HEK293 (cell line): ENCODE measurements at regions not wholly inside any gene's neighbourhood (a gene's known extent, or its start where the extent isn't known, plus 50 kb on each side); places are given as distances from the start of the nearest gene placed in this dataset.

ENCODE experiments used
- CTCF ChIA-PET: fragments of 350-600 bp; formaldehyde crosslinking; extraction: SDS; loops from one replicate; lab custom pipeline; 2021; ENCODE audit warnings: antibody characterized with exemption; lab: Yijun Ruan, JAX
- POLR2A ChIA-PET: fragments of 300-600 bp; formaldehyde crosslinking; extraction: SDS; loops from one replicate; lab custom pipeline; 2020; ENCODE audit warnings: antibody characterized with exemption, inconsistent platforms; lab: Yijun Ruan, JAX
- H3K27ac ChIP-seq: fragments of 200-500 bp; sonication (Bioruptor generic); 2 replicates; pipeline ENCODE4 v1.5.1; 2014; ENCODE audit warnings: low read depth, low read length, control low read depth, inconsistent platforms; ENCODE audit errors: extremely low read depth
- H3K36me3 ChIP-seq, 2 experiments: fragments of 200-500 bp in 1 of 2; sonication (Bioruptor generic) in 1 of 2; 1 replicate in 1 of 2; 2 replicates in 1 of 2; pipeline ENCODE4 v1.5.1; 2014 to 2017; ENCODE audit warnings: inconsistent platforms in 2 of 2, low read length in 2 of 2; ENCODE audit not compliant: control insufficient read depth in 2 of 2, insufficient read depth in 1 of 2
- H3K4me1 ChIP-seq: fragments of 200-500 bp; sonication (Bioruptor generic); 2 replicates; pipeline ENCODE4 v1.5.1; 2014; ENCODE audit warnings: mild to moderate bottlenecking, low read length, inconsistent platforms; ENCODE audit not compliant: control insufficient read depth, insufficient read depth
- H3K4me3 ChIP-seq: 2 replicates; pipeline ENCODE4 v1.5.1; 2011; ENCODE audit warnings: low read depth, mild to moderate bottlenecking, control low read depth, low read length, moderate library complexity
- H3K9me3 ChIP-seq: fragments of 200-500 bp; sonication (Bioruptor generic); 2 replicates; pipeline ENCODE4 v1.5.1; 2014; ENCODE audit warnings: low read depth, low read length, inconsistent platforms; ENCODE audit not compliant: control insufficient read depth, insufficient read depth
- GLI2 ChIP-seq: fragments of 450-650 bp; formaldehyde crosslinking; IDR thresholded peaks from 2 replicates; pipeline ENCODE4; 2017; ENCODE audit warnings: missing biosample characterization, missing genetic modification characterization, low read depth, borderline replicate concordance
- OSR2 ChIP-seq: fragments of 450-650 bp; formaldehyde crosslinking; IDR thresholded peaks from 2 replicates; pipeline ENCODE4 v1.5.1; 2016; ENCODE audit warnings: missing biosample characterization, missing genetic modification characterization
- ZBTB8A ChIP-seq: fragments of 450-650 bp; formaldehyde crosslinking; IDR thresholded peaks from 2 replicates; pipeline ENCODE4 v1.5.1; 2016; ENCODE audit warnings: missing biosample characterization, missing genetic modification characterization
- ZFP3 ChIP-seq: fragments of 450-650 bp; formaldehyde crosslinking; IDR thresholded peaks from 2 replicates; pipeline ENCODE4 v1.5.1; 2016; ENCODE audit warnings: low read depth, missing biosample characterization, missing genetic modification characterization
- ZIC2 ChIP-seq: fragments of 450-650 bp; formaldehyde crosslinking; IDR thresholded peaks from 2 replicates; pipeline ENCODE4 v1.5.1; 2016; ENCODE audit warnings: missing biosample characterization, missing genetic modification characterization
- ZNF2 ChIP-seq: fragments of 450-650 bp; formaldehyde crosslinking; IDR thresholded peaks from 2 replicates; pipeline ENCODE4 v1.5.1; 2016; ENCODE audit warnings: missing biosample characterization, missing genetic modification characterization
- ZNF211 ChIP-seq: fragments of 450-650 bp; formaldehyde crosslinking; IDR thresholded peaks from 2 replicates; pipeline ENCODE4 v1.5.1; 2016; ENCODE audit warnings: low read depth, missing biosample characterization, missing genetic modification characterization
- ZNF354C ChIP-seq: fragments of 450-650 bp; formaldehyde crosslinking; IDR thresholded peaks from 2 replicates; pipeline ENCODE4 v1.5.1; 2016; ENCODE audit warnings: missing biosample characterization, missing genetic modification characterization, low read depth, borderline replicate concordance
- ZNF623 ChIP-seq: fragments of 450-650 bp; formaldehyde crosslinking; IDR thresholded peaks from 2 replicates; pipeline ENCODE4 v1.5.1; 2016; ENCODE audit warnings: missing biosample characterization, missing genetic modification characterization
- ZNF677 ChIP-seq: fragments of 450-650 bp; IDR thresholded peaks from 2 replicates; pipeline ENCODE4 v1.5.0; 2018; ENCODE audit warnings: missing biosample characterization, mild to moderate bottlenecking, missing genetic modification characterization, moderate library complexity
- ZNF707 ChIP-seq: fragments of 450-650 bp; formaldehyde crosslinking; IDR thresholded peaks from 2 replicates; pipeline ENCODE4 v1.5.1; 2016; ENCODE audit warnings: missing biosample characterization, missing genetic modification characterization
- ZNF843 ChIP-seq: fragments of 450-650 bp; formaldehyde crosslinking; IDR thresholded peaks from 2 replicates; pipeline ENCODE4 v1.5.1; 2016; ENCODE audit warnings: missing biosample characterization, missing genetic modification characterization
- TF ChIP-seq, protein P1 (sequence below): fragments of 450-650 bp; formaldehyde crosslinking; IDR thresholded peaks from 2 replicates; pipeline ENCODE4 v1.5.1; 2016; ENCODE audit warnings: missing biosample characterization, missing genetic modification characterization, borderline replicate concordance
- TF ChIP-seq, protein P2 (sequence below): fragments of 450-650 bp; formaldehyde crosslinking; IDR thresholded peaks from 2 replicates; pipeline ENCODE4 v1.5.1; 2016; ENCODE audit warnings: missing biosample characterization, missing genetic modification characterization
- TF ChIP-seq, protein P3 (sequence below): fragments of 450-650 bp; formaldehyde crosslinking; conservative IDR thresholded peaks from 2 replicates; pipeline ENCODE4 v1.5.1; 2016; ENCODE audit warnings: low read depth, missing biosample characterization, missing genetic modification characterization
- TF ChIP-seq, protein P4 (sequence below): fragments of 450-650 bp; formaldehyde crosslinking; IDR thresholded peaks from 2 replicates; pipeline ENCODE4 v1.5.1; 2016; ENCODE audit warnings: missing biosample characterization, missing genetic modification characterization, borderline replicate concordance

DNA sequence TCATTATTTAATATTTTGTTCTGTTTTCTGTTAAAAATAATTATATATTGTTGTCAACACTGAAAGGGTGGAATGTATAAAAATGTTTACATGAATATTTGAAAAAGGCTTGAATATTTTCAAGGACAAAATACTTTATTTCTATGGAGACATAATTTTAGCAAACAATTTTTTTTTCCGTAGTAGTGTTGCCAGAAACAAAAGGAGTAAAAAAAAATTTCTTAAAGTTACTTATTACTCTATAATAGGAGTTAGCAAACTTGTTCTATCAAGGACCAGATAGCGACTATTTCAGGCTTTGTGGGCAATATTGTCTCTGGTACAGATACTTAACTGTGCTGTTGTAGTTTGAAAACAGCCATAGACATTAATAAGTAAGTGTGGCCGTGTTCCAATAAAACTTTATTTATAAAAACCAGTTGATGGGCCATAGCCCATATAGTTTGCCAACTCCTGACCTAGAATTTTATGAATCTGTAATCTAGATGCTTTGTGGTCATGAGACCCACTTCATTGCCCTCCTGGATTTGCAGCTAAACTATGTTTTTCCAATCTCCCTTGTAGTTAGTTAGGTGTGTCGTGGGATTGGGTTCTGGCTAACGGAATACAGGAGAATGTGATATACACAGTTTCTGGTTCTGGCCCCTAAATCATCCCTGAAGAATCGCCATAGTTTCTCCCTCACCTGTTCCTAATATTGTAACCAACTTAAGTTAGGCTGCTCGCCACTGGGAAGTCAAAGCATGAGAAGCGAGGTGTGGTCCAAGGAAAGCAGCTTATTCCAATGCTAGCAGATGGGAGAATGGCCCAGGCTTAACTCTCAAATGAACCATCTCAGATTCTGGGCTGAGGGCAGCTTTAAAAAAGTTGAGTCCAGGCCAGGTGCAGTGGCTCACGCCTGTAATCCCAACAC, 153.6 kb downstream of the ABCA8 start (continued):
- TF ChIP-seq, protein P1, sequence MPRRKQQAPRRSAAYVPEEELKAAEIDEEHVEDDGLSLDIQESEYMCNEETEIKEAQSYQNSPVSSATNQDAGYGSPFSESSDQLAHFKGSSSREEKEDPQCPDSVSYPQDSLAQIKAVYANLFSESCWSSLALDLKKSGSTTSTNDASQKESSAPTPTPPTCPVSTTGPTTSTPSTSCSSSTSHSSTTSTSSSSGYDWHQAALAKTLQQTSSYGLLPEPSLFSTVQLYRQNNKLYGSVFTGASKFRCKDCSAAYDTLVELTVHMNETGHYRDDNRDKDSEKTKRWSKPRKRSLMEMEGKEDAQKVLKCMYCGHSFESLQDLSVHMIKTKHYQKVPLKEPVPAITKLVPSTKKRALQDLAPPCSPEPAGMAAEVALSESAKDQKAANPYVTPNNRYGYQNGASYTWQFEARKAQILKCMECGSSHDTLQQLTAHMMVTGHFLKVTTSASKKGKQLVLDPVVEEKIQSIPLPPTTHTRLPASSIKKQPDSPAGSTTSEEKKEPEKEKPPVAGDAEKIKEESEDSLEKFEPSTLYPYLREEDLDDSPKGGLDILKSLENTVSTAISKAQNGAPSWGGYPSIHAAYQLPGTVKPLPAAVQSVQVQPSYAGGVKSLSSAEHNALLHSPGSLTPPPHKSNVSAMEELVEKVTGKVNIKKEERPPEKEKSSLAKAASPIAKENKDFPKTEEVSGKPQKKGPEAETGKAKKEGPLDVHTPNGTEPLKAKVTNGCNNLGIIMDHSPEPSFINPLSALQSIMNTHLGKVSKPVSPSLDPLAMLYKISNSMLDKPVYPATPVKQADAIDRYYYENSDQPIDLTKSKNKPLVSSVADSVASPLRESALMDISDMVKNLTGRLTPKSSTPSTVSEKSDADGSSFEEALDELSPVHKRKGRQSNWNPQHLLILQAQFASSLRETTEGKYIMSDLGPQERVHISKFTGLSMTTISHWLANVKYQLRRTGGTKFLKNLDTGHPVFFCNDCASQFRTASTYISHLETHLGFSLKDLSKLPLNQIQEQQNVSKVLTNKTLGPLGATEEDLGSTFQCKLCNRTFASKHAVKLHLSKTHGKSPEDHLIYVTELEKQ (tag by site-specific recombination) = no peak
- TF ChIP-seq ZNF843 (tag by site-specific recombination) = no peak
- no peak for TF ChIP-seq ZIC2 (tag by site-specific recombination)
- TF ChIP-seq ZFP3 (tag by site-specific recombination) = no peak
- no peak for TF ChIP-seq OSR2
- TF ChIP-seq, protein P2, sequence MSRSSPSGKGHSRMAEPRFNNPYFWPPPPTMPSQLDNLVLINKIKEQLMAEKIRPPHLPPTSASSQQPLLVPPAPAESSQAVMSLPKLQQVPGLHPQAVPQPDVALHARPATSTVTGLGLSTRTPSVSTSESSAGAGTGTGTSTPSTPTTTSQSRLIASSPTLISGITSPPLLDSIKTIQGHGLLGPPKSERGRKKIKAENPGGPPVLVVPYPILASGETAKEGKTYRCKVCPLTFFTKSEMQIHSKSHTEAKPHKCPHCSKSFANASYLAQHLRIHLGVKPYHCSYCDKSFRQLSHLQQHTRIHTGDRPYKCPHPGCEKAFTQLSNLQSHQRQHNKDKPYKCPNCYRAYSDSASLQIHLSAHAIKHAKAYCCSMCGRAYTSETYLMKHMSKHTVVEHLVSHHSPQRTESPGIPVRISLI (tag by site-specific recombination) = no peak
- no peak for TF ChIP-seq ZNF677 (tag by site-specific recombination)
- TF ChIP-seq ZBTB8A = no peak
- no peak for TF ChIP-seq ZNF707 (tag by site-specific recombination)
- no peak for TF ChIP-seq GLI2 (tag by site-specific recombination)

DNA sequence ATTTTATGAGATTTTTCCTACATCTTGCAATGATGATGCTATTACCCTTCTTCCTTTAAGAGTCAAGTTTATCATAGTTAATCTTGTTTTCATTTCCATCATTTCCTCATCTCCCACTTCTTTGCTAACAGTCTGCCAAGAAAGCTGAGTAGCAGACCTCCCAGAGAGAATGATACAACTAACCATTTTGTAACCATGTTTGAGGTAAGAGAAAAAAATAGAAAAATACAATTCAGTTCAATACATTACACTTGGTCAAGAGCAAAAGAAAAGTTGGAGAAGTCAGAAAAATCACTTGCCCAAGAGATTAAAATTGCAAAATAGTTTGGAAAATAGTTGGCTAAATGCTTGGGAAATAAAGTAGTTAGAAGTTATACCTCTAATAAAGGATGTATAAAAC, 154.4 kb downstream of the ABCA8 start:
- ChIA-PET POLR2A (no interaction called here), CTCF (no interaction called here)

More for the DNA sequence above, 154.4 kb downstream of the ABCA8 start:
- H3K4me1 ChIP-seq = no peaks in the 10 kb centered on the region
- no peaks in the 10 kb centered on the region for H3K9me3 ChIP-seq
- no peaks in the 10 kb centered on the region for H3K36me3 ChIP-seq
- H3K4me3 ChIP-seq = no peak overlapping the region
- no peak overlapping the region for H3K27ac ChIP-seq
- TF ChIP-seq, protein P3, sequence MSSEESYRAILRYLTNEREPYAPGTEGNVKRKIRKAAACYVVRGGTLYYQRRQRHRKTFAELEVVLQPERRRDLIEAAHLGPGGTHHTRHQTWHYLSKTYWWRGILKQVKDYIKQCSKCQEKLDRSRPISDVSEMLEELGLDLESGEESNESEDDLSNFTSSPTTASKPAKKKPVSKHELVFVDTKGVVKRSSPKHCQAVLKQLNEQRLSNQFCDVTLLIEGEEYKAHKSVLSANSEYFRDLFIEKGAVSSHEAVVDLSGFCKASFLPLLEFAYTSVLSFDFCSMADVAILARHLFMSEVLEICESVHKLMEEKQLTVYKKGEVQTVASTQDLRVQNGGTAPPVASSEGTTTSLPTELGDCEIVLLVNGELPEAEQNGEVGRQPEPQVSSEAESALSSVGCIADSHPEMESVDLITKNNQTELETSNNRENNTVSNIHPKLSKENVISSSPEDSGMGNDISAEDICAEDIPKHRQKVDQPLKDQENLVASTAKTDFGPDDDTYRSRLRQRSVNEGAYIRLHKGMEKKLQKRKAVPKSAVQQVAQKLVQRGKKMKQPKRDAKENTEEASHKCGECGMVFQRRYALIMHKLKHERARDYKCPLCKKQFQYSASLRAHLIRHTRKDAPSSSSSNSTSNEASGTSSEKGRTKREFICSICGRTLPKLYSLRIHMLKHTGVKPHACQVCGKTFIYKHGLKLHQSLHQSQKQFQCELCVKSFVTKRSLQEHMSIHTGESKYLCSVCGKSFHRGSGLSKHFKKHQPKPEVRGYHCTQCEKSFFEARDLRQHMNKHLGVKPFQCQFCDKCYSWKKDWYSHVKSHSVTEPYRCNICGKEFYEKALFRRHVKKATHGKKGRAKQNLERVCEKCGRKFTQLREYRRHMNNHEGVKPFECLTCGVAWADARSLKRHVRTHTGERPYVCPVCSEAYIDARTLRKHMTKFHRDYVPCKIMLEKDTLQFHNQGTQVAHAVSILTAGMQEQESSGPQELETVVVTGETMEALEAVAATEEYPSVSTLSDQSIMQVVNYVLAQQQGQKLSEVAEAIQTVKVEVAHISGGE (tag by site-specific recombination) = no peak
- TF ChIP-seq ZNF2 (tag by site-specific recombination) (no peak), ZNF211 (no peak), ZNF623 (tag by site-specific recombination) (no peak), ZNF354C (no peak)
- TF ChIP-seq, protein P2 (tag by site-specific recombination) = no peak
- TF ChIP-seq, protein P4, sequence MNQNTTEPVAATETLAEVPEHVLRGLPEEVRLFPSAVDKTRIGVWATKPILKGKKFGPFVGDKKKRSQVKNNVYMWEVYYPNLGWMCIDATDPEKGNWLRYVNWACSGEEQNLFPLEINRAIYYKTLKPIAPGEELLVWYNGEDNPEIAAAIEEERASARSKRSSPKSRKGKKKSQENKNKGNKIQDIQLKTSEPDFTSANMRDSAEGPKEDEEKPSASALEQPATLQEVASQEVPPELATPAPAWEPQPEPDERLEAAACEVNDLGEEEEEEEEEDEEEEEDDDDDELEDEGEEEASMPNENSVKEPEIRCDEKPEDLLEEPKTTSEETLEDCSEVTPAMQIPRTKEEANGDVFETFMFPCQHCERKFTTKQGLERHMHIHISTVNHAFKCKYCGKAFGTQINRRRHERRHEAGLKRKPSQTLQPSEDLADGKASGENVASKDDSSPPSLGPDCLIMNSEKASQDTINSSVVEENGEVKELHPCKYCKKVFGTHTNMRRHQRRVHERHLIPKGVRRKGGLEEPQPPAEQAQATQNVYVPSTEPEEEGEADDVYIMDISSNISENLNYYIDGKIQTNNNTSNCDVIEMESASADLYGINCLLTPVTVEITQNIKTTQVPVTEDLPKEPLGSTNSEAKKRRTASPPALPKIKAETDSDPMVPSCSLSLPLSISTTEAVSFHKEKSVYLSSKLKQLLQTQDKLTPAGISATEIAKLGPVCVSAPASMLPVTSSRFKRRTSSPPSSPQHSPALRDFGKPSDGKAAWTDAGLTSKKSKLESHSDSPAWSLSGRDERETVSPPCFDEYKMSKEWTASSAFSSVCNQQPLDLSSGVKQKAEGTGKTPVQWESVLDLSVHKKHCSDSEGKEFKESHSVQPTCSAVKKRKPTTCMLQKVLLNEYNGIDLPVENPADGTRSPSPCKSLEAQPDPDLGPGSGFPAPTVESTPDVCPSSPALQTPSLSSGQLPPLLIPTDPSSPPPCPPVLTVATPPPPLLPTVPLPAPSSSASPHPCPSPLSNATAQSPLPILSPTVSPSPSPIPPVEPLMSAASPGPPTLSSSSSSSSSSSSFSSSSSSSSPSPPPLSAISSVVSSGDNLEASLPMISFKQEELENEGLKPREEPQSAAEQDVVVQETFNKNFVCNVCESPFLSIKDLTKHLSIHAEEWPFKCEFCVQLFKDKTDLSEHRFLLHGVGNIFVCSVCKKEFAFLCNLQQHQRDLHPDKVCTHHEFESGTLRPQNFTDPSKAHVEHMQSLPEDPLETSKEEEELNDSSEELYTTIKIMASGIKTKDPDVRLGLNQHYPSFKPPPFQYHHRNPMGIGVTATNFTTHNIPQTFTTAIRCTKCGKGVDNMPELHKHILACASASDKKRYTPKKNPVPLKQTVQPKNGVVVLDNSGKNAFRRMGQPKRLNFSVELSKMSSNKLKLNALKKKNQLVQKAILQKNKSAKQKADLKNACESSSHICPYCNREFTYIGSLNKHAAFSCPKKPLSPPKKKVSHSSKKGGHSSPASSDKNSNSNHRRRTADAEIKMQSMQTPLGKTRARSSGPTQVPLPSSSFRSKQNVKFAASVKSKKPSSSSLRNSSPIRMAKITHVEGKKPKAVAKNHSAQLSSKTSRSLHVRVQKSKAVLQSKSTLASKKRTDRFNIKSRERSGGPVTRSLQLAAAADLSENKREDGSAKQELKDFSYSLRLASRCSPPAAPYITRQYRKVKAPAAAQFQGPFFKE (tag by site-specific recombination) = no peak
- TF ChIP-seq, all 188 proteins: peak for 0
